Limb (tissue), 2 donors: ENCODE measurements at regions not wholly inside any gene's neighbourhood (a gene's known extent, or its start where the extent isn't known, plus 50 kb on each side); places are given as distances from the start of the nearest gene placed in this dataset.

Experiments used
- DNase-seq, 2 donors: peaks; one replicate each; pipeline ENCODE4 v3.0.0-alpha.2; 2016; ENCODE audit errors: extremely low spot score in 2 of 2

- no peak for DNase-seq
Observed at GRCh38 chr12:127636882-127637281, 630.1 kb upstream of the TMEM132C start.

DNA sequence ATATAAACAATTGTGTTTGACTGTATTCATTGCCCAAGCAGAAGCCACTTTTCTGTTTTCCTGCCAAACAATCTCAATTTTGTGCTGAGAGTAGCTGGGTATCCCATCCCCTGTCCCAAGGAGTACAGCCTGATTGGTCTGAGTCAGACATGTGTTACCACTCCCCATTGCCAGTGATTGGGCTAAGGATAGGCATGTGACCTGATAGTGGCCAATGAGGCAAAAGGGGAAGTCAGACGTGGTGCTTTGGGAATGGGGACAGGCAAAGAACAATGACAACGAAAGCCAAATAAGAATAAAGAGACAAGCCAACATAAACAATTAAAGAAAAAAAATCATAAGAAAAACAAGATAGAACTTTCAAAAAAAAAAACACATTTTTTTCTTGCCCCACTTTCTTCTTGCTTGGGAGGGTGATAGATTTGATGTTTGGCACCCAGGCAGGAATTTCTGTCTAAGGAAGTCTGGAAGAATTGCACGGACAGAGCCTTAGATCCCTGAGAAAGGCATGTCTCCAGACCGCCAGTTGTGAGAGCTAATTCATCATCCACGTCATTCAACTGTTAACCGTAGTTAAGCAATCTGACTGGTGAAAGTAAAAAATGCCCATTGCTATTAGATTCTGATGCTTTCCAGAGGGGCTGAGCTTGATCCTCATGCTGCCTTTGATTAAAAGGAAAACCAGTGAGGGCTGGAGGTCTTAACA, 626.6 kb upstream of the TMEM132C start:
- no peak for DNase-seq

- no peak for DNase-seq
Observed at GRCh38 chr12:127642208-127642607, 624.8 kb upstream of the TMEM132C start.

- no peak for DNase-seq
Observed at GRCh38 chr12:127648321-127648720, 618.6 kb upstream of the TMEM132C start.

GRCh38 chr12:127649961-127650360, 617.0 kb upstream of the TMEM132C start:
- DNase-seq, result no peak

- no peak for DNase-seq
Observed at GRCh38 chr12:127650626-127651025, 616.3 kb upstream of the TMEM132C start.

- no peak for DNase-seq
Observed at GRCh38 chr12:127652281-127652680, 614.7 kb upstream of the TMEM132C start.

DNA sequence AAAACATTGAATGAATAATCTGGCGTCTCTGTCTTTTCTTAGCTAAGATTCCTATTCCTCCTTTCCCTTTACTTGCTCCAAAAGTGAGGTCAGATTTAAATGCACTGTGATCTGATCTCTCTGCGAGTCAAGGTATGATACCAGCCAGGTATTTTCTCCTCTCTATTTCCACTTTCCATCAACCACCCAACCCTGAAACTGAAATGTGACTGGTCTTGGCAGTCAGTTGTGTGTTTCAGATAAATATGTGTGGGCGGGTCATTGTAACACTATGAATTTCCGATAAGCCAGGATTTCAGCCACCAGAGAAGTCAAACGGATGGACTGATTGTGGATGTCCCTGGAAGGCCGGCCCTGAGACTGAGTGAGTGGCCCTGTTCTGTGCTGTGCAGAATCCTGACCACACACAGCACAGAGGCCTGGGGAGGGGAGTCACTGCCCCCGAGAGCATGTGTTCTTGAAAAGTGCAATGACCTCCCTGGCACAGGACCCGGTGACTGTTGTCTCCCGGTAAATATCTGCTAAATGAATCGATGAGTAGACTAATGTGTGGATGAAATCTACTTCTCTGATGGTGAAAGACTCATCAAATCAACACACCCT, 612.5 kb upstream of the TMEM132C start:
- no peak for DNase-seq

DNA sequence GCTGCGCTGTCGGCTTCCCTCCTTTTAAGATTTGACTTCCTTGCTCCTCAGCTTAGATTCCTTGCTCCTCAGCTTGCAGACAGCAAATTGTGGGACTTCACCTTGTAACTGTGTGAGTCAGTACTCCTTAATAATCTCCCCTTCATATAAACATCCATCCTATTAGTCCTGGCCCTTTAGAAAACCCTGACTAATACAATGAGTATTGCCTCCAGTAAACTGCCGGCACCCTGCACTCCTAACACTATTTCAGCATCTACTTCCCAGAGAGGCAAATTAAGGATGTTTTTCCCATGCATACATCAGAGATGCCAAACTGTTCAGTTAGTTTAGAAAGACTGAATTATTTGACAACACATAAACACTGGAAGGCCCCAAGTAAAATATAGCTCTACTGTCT, 611.3 kb upstream of the TMEM132C start:
- no peak for DNase-seq

DNA sequence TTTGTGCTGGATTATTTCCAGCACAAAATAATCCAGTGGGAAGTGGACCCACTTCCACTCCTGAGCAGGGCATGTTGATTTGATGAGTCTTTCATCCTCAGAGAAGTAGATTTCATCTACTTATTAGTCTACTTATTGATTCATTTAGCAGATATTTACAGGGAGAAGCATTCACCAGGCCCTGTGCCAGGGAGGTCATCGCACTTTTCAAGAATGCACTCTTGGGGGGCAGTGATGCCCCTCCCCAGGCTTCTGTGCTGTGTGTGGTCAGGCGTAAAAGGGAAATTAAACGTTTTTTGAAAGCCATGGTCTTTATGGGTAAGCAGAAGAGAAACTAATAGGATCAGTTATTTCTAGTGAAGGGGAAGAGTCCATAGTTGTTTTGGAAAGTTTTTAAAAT, 610.7 kb upstream of the TMEM132C start:
- no peak for DNase-seq

GRCh38 chr12:127657036-127657435, 609.9 kb upstream of the TMEM132C start:
- no peak for DNase-seq

DNA sequence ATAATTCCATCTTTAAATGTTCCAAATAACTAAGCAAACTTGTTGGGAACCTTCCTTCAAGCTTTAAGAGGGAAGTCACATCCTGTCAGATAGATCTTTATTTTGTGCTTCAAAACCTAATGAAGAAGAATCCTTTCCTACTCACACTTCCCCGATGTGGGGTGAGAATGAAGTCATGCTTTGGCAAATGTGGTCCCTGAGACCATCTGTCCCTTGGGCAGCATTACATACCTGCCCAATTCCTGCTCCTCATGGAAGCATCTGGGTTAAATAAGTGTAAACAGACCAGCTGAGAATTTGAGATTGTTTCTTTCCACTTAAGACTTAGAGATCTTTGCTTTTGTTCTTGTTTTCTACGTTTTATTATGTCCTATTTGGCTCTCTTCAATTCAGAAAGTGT, 606.0 kb upstream of the TMEM132C start:
- no peak for DNase-seq

DNA sequence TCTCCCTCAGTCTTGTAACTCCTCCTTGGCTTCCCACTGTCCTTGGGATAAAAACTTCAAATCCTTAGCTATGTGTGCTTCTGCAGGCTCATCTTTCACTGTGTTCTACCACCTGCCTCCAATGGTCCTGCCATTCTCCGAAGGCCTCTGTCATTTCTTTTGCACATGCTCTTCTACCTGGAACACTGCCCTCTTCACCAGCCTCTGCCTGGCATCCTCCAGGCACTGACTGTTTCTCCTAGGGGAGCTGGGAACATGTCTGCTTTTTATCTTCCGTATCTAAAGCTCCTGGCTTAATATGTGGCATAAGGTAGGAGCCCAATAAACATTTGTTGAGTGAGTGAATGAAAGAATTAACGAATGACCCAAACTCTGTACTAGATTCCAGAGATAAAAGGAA, 603.3 kb upstream of the TMEM132C start:
- no peak for DNase-seq

DNA sequence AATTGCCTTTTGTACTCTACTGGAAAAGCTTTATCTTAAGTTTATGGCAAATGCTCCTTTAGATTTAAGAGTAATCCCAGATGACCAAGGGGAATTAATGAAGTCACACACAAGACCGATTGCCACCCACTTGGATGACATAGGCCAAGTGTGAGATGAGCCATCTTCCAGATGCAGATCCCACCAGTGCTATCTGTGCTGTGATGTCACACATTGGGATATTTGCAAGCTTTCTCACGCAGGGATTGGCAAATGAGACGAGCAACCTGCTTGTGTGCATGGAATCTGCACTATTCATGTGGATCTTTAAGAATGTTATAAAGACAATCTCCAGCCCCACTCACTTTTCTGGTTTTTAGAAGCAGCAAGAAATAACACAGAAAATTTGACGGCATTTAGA, 602.1 kb upstream of the TMEM132C start:
- DNase-seq, result no peak

GRCh38 chr12:127667131-127667685, 599.8 kb upstream of the TMEM132C start:
- DNase-seq, result no peak

DNA sequence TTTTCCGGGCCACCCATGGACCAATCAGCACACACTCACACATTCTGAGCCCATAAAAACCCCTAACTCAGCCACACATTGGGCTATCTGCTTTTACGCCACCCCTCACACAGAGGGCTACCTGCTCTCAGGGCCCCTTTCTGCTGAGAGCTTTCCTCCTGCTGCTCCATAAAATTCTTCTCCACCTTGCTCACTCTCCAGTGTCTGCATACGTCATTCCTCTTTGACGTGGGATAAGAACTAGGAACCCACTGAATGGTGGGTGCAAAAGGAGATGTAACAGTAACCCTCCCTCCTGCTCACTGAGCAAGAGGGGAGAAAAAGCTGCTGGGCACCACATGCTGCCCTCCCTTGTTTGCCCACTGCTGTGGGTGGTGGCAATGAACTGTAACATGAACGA, 596.7 kb upstream of the TMEM132C start:
- no peak for DNase-seq

DNA sequence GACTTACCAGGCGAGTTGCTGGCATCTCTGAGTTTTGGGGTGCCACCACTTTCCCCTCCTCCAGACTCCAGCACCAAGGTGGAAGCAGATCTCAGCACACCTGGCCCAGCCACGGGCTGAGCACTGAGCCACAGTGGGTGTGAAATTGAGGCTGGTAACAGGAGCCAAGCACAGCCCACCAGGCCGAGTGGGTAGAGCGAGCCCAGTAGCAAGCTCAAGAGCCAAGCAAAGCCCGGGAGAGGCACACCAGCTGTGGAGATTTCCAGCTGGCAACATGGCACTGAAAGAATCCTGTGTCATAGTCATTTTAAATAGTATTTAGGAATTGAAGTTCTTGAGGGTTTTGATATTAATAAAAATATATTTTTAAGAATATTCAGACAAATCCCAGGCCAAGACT, 596.2 kb upstream of the TMEM132C start:
- DNase-seq, result no peak

- DNase-seq, result no peak
Observed at GRCh38 chr12:127675936-127676335, 591.0 kb upstream of the TMEM132C start.

DNA sequence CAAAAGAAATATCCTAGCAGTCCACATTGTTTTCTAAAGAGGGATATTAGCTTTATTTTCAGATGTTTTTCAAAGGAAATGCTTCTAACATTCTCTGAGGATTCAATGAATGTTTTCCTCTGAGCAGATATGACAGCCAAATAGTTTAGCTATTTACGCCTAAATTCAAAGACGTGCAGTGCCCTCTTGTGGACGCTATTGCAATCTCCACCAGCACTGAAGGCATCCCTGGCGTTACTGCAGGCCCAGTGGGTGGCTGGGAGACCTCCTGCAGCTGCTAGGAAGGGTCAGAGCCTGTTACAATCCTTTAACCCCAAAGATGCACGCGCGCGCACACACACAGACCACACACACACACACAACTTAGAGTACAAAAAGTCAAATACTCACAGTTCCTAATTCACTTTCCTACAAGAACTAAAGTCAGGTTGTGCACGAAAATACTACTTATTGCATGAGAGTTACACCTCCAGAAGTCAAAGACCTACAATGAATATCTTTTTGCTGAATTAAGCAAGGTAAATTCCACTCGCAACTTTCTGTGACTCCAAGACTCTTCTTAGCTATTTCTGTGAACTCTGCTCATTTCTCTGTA, 589.3 kb upstream of the TMEM132C start:
- DNase-seq, result peak; percentile 80 to 85

- no peak for DNase-seq
Observed at GRCh38 chr12:127678945-127679344, 588.0 kb upstream of the TMEM132C start.

DNA sequence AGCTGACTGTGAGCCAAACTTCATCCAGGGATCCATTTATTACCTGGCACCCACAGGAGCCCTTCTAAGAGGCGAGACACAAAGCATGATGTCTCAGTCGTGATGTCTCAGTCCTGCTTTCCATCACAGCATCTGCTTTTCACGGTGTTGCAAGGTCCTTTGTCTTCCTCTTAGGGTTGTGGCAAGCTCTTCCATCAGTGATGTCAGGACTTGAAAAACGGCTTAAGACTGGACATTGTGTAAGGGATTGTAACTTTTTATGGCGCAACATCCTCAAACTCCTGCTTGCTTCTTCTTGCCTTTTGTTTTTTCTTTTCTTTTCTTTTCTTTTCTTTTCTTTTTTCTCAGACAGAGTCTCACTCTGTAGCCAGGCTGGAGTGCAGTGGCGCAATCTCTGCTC, 586.5 kb upstream of the TMEM132C start:
- no peak for DNase-seq

DNA sequence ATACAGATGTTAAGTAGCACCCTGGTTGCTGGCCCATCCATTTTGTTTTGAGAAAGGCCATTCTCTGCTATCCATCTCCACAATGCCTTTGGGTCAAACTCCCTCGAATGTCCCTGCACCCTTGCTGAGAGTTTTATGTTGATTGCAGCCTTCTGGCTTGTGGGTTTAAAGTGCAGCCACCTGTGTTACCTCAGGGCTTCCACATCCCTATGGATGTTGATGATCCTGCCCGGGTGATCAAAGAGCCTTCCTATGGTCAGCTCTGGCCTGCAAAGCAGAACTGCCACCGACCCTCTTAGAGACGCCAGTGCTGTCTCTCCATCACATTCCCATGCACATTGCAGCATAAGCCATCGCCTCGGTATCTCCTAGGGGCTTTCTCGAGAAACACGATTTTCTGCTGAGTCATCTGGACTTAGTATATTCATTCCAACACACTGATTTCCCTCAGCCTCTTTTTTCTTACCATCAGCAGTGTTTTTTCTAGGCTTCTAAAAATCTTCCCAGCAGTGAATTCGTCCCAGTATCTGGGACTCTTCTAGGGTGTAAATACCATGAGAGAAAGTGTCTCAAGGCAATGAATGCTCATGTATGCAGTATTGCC, 585.7 kb upstream of the TMEM132C start:
- no peak for DNase-seq
